ENCODE measurements at regions not wholly inside any gene's neighbourhood (a gene's known extent, or its start where the extent isn't known, plus 50 kb on each side); places are given as distances from the start of the nearest gene placed in this dataset.

DNA sequence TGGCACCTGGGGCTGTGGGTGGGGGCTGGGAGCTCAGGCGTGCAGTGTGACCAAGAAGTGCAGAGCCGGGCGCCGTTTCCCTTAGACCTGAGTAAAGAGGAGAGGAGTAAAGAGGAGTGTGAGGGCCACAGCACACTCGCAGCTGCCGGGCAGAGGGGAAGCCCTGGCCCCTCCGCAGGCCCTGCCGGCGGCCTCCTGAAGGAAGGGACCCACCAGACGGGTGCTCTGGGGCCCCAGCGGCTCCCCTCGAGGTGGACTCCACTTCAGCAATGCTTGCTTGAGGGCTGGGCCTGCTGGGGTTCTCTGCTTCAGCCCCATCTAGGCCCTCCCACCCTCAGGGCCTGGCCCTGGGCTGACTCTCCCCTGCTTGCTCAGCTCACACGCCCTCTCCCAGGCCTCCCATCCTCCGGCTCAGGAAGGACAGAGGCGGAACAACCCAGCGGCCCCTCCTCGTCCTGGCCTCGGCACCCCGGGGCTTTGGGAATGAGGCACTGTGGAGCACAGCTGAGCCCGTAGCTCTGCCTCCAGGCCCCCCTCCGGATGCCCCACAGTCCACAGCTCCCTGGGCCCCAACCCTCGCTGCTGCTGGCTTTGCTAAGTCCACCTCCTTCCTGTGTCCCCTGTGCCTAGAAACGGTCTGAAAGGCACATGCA lies 1198.7 kb downstream of the BRD1 start:
- in situ Hi-C loops (cut with MboI), result no loop called here
- no peaks in the 10 kb centered on the region for H3K27me3 ChIP-seq (replicated peaks; ENCODE audit: insufficient read depth)
- H3K9me3 ChIP-seq (ENCODE audit: low read depth), result no peaks in the 10 kb centered on the region
- no peaks in the 10 kb centered on the region for H3K4me1 ChIP-seq (ENCODE audit: insufficient read depth)
- no peaks in the 10 kb centered on the region for H3K79me2 ChIP-seq (ENCODE audit: insufficient read depth)
- H3K4me2 ChIP-seq (ENCODE audit: unreplicated experiment), result no peak overlapping the region
- H3K36me3 ChIP-seq (ENCODE audit: low read depth), result no peaks in the 10 kb centered on the region
- no peak overlapping the region for H3K27ac ChIP-seq
- no peak for DNase-seq
- H3K9ac ChIP-seq, result no peak overlapping the region
- no peaks in the 10 kb centered on the region for H3F3A ChIP-seq (ENCODE audit: insufficient read depth)
- no peaks in the 10 kb centered on the region for H4K20me1 ChIP-seq (ENCODE audit: insufficient read depth)
- H3K9me2 ChIP-seq (ENCODE audit: insufficient read depth), result no peaks in the 10 kb centered on the region
- no peak overlapping the region for H3K4me3 ChIP-seq
- 59 to 63% methylated on average over 16 to 20 of the region's 23 CpGs for WGBS, 2 experiments (ENCODE audit: low coverage in 1 of 2, low lambda C conversion rate in 2 of 2, missing lambda C conversion rate in 2 of 2)
- TF ChIP-seq EZH2phosphoT487 (IDR thresholded peaks at IDR 0.05; ENCODE audit: insufficient read depth, low read depth), result no peak
- TF ChIP-seq EZH2 (IDR thresholded peaks at IDR 0.05; ENCODE audit: insufficient read depth, poor library complexity, severe bottlenecking), result no peak
- no peak overlapping the region for H2AFZ ChIP-seq

DNA sequence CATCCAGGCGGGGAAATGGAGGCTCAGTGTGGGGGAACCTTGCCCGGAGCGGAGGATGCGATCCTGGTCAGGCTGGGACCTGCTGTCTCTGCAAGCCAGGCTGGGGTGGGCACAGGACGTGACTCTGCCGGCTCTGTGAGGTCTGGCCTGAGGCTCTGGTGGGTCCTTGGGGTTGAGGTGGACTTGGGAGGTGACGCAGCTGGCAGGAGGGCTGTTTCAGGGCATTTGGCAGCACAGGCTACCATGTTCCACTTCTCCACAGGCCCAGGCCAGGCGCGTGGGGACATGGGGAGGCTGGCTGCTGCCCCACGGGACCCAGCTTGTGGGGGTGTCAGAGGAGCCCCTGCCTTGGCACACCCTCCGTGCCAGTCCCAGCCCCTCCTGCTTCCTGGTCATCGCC lies 1199.7 kb downstream of the BRD1 start:
- Histone ChIP-seq H3K9ac (no peak overlapping the region), H3K4me3 (no peak overlapping the region), H3F3A (ENCODE audit: insufficient read depth) (no peaks in the 10 kb centered on the region), H3K27me3 (replicated peaks; ENCODE audit: insufficient read depth) (no peaks in the 10 kb centered on the region), H2AFZ (no peak overlapping the region), H3K4me1 (ENCODE audit: insufficient read depth) (no peaks in the 10 kb centered on the region), H3K9me2 (ENCODE audit: insufficient read depth) (no peaks in the 10 kb centered on the region), H3K4me2 (ENCODE audit: unreplicated experiment) (no peak overlapping the region), H3K27ac (no peak overlapping the region), H4K20me1 (ENCODE audit: insufficient read depth) (no peaks in the 10 kb centered on the region), H3K36me3 (ENCODE audit: low read depth) (no peaks in the 10 kb centered on the region), H3K9me3 (ENCODE audit: low read depth) (no peaks in the 10 kb centered on the region), H3K79me2 (ENCODE audit: insufficient read depth) (no peaks in the 10 kb centered on the region)
- in situ Hi-C loops (cut with MboI), result no loop called here
- TF ChIP-seq EZH2 (IDR thresholded peaks at IDR 0.05; ENCODE audit: insufficient read depth, poor library complexity, severe bottlenecking) (no peak), EZH2phosphoT487 (IDR thresholded peaks at IDR 0.05; ENCODE audit: insufficient read depth, low read depth) (no peak)
- no peak for DNase-seq
- WGBS, 2 experiments (ENCODE audit: low coverage in 1 of 2, low lambda C conversion rate in 2 of 2, missing lambda C conversion rate in 2 of 2), result 59 to 73% methylated on average over 12 of the region's 12 CpGs

DNA sequence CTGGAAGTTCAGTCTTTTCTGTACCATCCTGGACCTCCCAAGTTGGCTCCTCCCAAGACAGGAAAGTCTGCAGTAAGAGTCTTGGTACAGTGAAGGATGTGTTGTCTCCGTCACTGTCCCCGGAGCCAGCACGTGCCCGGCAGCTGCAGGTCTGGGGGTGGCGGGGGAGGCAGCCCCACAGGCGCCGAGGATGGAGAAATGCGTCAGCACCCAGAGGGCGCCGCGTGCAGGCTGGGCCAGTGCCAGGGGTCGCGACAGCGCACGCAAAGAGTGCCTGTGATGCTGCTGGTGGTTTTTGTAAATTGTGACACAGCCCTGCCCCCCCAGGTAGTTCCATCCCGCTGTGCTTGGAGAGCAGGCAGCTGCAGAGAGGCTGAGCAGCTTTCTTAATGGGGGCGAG lies 1200.5 kb downstream of the BRD1 start:
- Histone ChIP-seq H3K36me3 (ENCODE audit: low read depth) (no peaks in the 10 kb centered on the region), H3K9ac (no peak overlapping the region), H3K4me1 (ENCODE audit: insufficient read depth) (no peaks in the 10 kb centered on the region), H2AFZ (no peak overlapping the region), H3F3A (ENCODE audit: insufficient read depth) (no peaks in the 10 kb centered on the region), H3K9me3 (ENCODE audit: low read depth) (no peaks in the 10 kb centered on the region), H3K27me3 (replicated peaks; ENCODE audit: insufficient read depth) (no peaks in the 10 kb centered on the region), H4K20me1 (ENCODE audit: insufficient read depth) (no peaks in the 10 kb centered on the region), H3K9me2 (ENCODE audit: insufficient read depth) (no peaks in the 10 kb centered on the region), H3K4me2 (ENCODE audit: unreplicated experiment) (no peak overlapping the region), H3K4me3 (no peak overlapping the region), H3K79me2 (ENCODE audit: insufficient read depth) (no peaks in the 10 kb centered on the region), H3K27ac (no peak overlapping the region)
- WGBS, 2 experiments (ENCODE audit: low coverage in 1 of 2, low lambda C conversion rate in 2 of 2, missing lambda C conversion rate in 2 of 2), result 54 to 57% methylated on average over 17 of the region's 17 CpGs
- DNase-seq, result no peak
- TF ChIP-seq EZH2phosphoT487 (IDR thresholded peaks at IDR 0.05; ENCODE audit: insufficient read depth, low read depth), result no peak
- no peak for TF ChIP-seq EZH2 (IDR thresholded peaks at IDR 0.05; ENCODE audit: insufficient read depth, poor library complexity, severe bottlenecking)
- in situ Hi-C loops (cut with MboI), result no loop called here

DNA sequence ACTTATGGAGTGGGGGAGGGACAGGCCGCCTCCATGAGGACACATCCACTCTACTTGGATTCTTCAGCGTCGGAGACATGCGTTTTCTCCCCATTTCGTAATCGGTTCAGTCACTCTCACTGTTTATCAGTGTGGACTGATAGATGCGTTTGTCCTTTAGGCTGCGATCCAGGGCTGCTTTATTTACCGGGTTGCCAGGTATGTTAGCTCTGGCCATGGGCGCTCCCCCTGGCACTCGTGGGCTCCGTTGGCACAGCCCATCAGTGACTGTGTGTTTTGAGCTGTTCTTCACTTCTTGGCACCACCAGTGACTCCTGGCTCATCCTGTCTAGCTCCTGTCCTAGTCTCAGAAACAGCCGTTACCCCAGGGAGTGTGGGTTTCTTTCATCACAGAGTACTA lies 1203.3 kb downstream of the BRD1 start:
- Histone ChIP-seq H3K9me3 (ENCODE audit: low read depth) (no peaks in the 10 kb centered on the region), H4K20me1 (ENCODE audit: insufficient read depth) (no peaks in the 10 kb centered on the region), H3K27ac (no peak overlapping the region), H3F3A (ENCODE audit: insufficient read depth) (no peaks in the 10 kb centered on the region), H3K4me3 (no peak overlapping the region), H3K4me2 (ENCODE audit: unreplicated experiment) (no peak overlapping the region), H3K79me2 (ENCODE audit: insufficient read depth) (no peaks in the 10 kb centered on the region), H2AFZ (no peak overlapping the region), H3K9ac (no peak overlapping the region), H3K27me3 (replicated peaks; ENCODE audit: insufficient read depth) (no peaks in the 10 kb centered on the region), H3K4me1 (ENCODE audit: insufficient read depth) (no peaks in the 10 kb centered on the region), H3K36me3 (ENCODE audit: low read depth) (no peaks in the 10 kb centered on the region), H3K9me2 (ENCODE audit: insufficient read depth) (no peaks in the 10 kb centered on the region)
- WGBS, 2 experiments (ENCODE audit: low coverage in 1 of 2, low lambda C conversion rate in 2 of 2, missing lambda C conversion rate in 2 of 2), result 60 to 65% methylated on average over 13 of the region's 13 CpGs
- no peak for TF ChIP-seq EZH2phosphoT487 (IDR thresholded peaks at IDR 0.05; ENCODE audit: insufficient read depth, low read depth)
- no peak for TF ChIP-seq EZH2 (IDR thresholded peaks at IDR 0.05; ENCODE audit: insufficient read depth, poor library complexity, severe bottlenecking)
- no peak for DNase-seq
- in situ Hi-C loops (cut with MboI), result no loop called here
